SH-SY5Y (cell line): ENCODE measurements at regions not wholly inside any gene's neighbourhood (a gene's known extent, or its start where the extent isn't known, plus 50 kb on each side); places are given as distances from the start of the nearest gene placed in this dataset.

Experiments
- GATA2 ChIP-seq: IDR thresholded peaks from 2 replicates; pipeline ENCODE4 v1.6.1; 2011; ENCODE audit warnings: mild to moderate bottlenecking, low read depth, low read length
- GATA3 ChIP-seq: IDR thresholded peaks from 2 replicates; pipeline ENCODE4 v1.6.1; 2011; ENCODE audit warnings: low read depth, mild to moderate bottlenecking, low read length, moderate library complexity

DNA sequence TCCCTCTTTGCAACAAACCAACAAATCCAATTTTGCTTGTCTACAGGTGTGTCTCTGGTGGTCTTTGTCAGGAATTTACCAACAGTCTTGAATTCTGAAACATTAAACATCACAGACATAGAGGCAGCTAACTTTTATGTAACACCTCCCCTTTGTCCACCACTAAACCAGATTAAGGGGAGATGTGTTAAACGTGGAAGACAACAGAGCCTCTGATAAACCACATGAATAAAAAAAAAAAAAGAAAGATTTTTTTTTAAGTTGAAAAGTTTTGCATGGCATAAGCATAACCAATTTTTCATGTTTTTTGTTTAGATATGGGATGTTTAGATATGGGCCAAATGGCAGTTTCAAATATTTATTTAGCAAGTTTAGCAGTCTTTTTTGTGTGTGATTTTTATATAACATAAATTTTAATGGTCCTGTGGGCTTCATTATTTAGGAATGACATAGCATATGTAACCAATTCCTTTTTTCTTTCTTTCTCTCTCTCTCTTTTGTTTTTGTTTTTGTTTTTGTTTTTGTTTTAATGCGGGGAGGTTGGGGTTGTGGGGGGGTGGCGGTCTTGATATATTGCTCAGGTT, 60.7 kb upstream of the BTN3A2 start:
- no peak for TF ChIP-seq GATA3
- TF ChIP-seq GATA2: no peak
